ENCODE measurements at regions not wholly inside any gene's neighbourhood (a gene's known extent, or its start where the extent isn't known, plus 50 kb on each side); places are given as distances from the start of the nearest gene placed in this dataset.

DNA sequence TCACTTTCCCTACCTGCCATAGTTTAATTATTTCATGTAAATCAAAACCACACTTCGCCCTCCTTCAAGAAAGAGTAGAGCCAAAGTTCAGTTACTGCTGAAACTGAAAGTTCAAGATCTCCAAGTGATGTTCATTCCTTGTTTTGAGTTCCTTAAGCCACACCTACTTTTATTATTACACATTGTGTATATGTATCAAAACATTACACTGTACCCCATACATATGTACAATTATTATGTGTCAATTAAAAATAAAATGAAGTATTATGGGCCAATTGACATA is 892.3 kb upstream of the NDST4 start:
- no peaks in the 10 kb centered on the region for H3K4me1 ChIP-seq (ENCODE audit: insufficient read depth, low read length)
- CTCF ChIA-PET (ENCODE audit: low intra/inter-chr PET ratio, low total read pairs) = no interaction called here
- FAIRE-seq (no peak), ATAC-seq (no peak), DNase-seq (ENCODE audit: low spot score) (no peak)
- no peak overlapping the region for H3K4me2 ChIP-seq (ENCODE audit: low read depth, low read length)
- no peak overlapping the region for H2AFZ ChIP-seq (ENCODE audit: low read length)
- intact Hi-C loops (cut with micrococcal nuclease; ENCODE audit: unreplicated experiment) (no loop called here), in situ Hi-C loops (cut with HindIII; ENCODE audit: extremely low pct_ligation_motif_present, low pct_unique_long_range_greater_than_20kb) (no loop called here)
- POLR2A ChIA-PET = no interaction called here
- 0% methylated on average over 1 of the region's 1 CpG for WGBS (ENCODE audit: low lambda C conversion rate)
- no peaks in the 10 kb centered on the region; a peak in 1 of 5 replicates for H3K27me3 ChIP-seq (ENCODE audit: control insufficient read depth in 1 of 2, insufficient read depth in 2 of 2, low read length in 2 of 2)
- H3K27ac ChIP-seq (ENCODE audit: extremely low read length, insufficient read depth, low read length) = no peak overlapping the region
- no peak overlapping the region for H3K4me3 ChIP-seq (replicated peaks in 1 of 3; ENCODE audit: insufficient read depth in 1 of 3, low read depth in 2 of 3, low read length in 3 of 3)
- H3K9ac ChIP-seq (ENCODE audit: insufficient read depth, low read depth, low read length) = no peak overlapping the region
- no TSS peak for BruUV-seq (replicated peaks)
- no peaks in the 10 kb centered on the region for H4K20me1 ChIP-seq (ENCODE audit: insufficient read depth, low read length)
- no peaks in the 10 kb centered on the region for H3K36me3 ChIP-seq (replicated peaks in 1 of 2; ENCODE audit: control insufficient read depth in 1 of 2, insufficient read depth in 2 of 2, low read length in 2 of 2)
- no peaks in the 10 kb centered on the region for H3K79me2 ChIP-seq (ENCODE audit: insufficient read depth, low read length)
- TF ChIP-seq, protein P1, sequence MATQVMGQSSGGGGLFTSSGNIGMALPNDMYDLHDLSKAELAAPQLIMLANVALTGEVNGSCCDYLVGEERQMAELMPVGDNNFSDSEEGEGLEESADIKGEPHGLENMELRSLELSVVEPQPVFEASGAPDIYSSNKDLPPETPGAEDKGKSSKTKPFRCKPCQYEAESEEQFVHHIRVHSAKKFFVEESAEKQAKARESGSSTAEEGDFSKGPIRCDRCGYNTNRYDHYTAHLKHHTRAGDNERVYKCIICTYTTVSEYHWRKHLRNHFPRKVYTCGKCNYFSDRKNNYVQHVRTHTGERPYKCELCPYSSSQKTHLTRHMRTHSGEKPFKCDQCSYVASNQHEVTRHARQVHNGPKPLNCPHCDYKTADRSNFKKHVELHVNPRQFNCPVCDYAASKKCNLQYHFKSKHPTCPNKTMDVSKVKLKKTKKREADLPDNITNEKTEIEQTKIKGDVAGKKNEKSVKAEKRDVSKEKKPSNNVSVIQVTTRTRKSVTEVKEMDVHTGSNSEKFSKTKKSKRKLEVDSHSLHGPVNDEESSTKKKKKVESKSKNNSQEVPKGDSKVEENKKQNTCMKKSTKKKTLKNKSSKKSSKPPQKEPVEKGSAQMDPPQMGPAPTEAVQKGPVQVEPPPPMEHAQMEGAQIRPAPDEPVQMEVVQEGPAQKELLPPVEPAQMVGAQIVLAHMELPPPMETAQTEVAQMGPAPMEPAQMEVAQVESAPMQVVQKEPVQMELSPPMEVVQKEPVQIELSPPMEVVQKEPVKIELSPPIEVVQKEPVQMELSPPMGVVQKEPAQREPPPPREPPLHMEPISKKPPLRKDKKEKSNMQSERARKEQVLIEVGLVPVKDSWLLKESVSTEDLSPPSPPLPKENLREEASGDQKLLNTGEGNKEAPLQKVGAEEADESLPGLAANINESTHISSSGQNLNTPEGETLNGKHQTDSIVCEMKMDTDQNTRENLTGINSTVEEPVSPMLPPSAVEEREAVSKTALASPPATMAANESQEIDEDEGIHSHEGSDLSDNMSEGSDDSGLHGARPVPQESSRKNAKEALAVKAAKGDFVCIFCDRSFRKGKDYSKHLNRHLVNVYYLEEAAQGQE (IDR thresholded peaks at IDR 0.05; ENCODE audit: borderline replicate concordance in 1 of 2, low read depth in 1 of 2, low read length in 2 of 2) = no peak
- TF ChIP-seq SRF (IDR thresholded peaks at IDR 0.05; ENCODE audit: low read depth, low read length) (no peak), HNRNPLL (IDR thresholded peaks at IDR 0.05; ENCODE audit: low read depth, low read length, poor library complexity, severe bottlenecking) (no peak), JUNB (CRISPR knock-in tag; IDR thresholded peaks at IDR 0.05; ENCODE audit: borderline replicate concordance) (no peak), TCF12 (IDR thresholded peaks at IDR 0.05) (no peak), TCF12 (CRISPR knock-in tag; IDR thresholded peaks at IDR 0.05) (no peak), ZNF17 (CRISPR knock-in tag; IDR thresholded peaks at IDR 0.05) (no peak), MIER3 (CRISPR knock-in tag; IDR thresholded peaks at IDR 0.05; ENCODE audit: borderline replicate concordance) (no peak)
- no peaks in the 10 kb centered on the region for H3K9me3 ChIP-seq (ENCODE audit: low read length)

Measured in HepG2 (cell line).